Heart left ventricle (tissue), 13 donors: ENCODE measurements at regions not wholly inside any gene's neighbourhood (a gene's known extent, or its start where the extent isn't known, plus 50 kb on each side); places are given as distances from the start of the nearest gene placed in this dataset.

ENCODE experiments used
- CTCF ChIP-seq, 12 donors: fragments of 200-600 bp; sonication (generic) in 4 of 12; IDR thresholded peaks; one replicate each; pipeline versions ENCODE4 v1.5.0 to v1.8.0; 2018 to 2022; ENCODE audit warnings: antibody characterized with exemption in 12 of 12, mild to moderate bottlenecking in 5 of 12
- POLR2A ChIP-seq, 2 donors: fragments of 450-650 bp; IDR thresholded peaks; one replicate each; pipeline ENCODE4 v1.6.1; 2017; ENCODE audit warnings: antibody characterized with exemption in 2 of 2, mild to moderate bottlenecking in 2 of 2, moderate library complexity in 2 of 2
- donor health status: ischemic (EF 13 %, LVEDD 7.1; RV severe dilation, severe dysfunction).
- donor health status: DM: no; HTN: yes; CAD: no.
- donor health status: DM: no; HTN: no; CAD: no.
- donor health status: ischemic (EF 25% LVEDD 6.9; RV normal size, moderate dysfunction).
- donor health status: ischemic (EF 25% LVEDD 5.7; RV mildly dilated, moderate dysfunction).
- donor health status: ischemic (EF 35%, LVEDD 5.7; RV mildly dilated, moderate dysfunction).
- donor health status: nonischemic (EF 11% LVEDD 7.7; RV severe dilation, severe dysfunction).
- donor health status: DM: yes; HTN: yes; CAD: no.
- donor health status: PGD.
- donor health status: ischemic (EF 29% LVEDD 5.4; RV normal size, mild dysfunction).
- donor health status: nonischemic (EF 23%, LVEDD 6.1; RV moderate dilation, normal function).

GRCh38 chr6:44657206-44657819 is 269.8 kb downstream of the CDC5L start:
- TF ChIP-seq CTCF (IDR thresholded peaks at IDR 0.05) = no peak
- TF ChIP-seq POLR2A (IDR thresholded peaks at IDR 0.05) = no peak
